GM12801 (cell line): ENCODE measurements at regions not wholly inside any gene's neighbourhood (a gene's known extent, or its start where the extent isn't known, plus 50 kb on each side); places are given as distances from the start of the nearest gene placed in this dataset.

Source experiments
- TF ChIP-seq, protein P1 (sequence below): IDR thresholded peaks from one replicate; pipeline ENCODE4 v1.5.1; 2011; ENCODE audit warnings: control low read depth; ENCODE audit not compliant: insufficient read length; ENCODE audit errors: extremely low read depth

DNA sequence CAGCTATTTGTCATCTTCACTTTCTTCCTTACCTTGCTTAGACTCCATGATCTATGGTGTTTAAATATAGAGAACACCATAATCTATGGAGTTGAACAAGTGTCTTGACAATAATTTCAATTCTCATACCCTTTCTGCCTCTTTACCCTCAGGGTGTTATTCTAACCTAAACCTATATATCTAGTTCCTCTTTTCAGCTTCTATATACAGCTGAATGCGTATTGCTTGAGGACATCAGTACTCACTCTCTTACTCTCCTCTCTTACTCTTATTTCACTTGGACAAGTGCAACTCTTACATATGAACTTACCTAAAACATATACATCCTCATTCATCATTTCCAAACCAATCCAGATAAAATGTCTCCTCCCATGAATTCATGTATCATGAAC lies 187.1 kb downstream of the RAP2B start:
- TF ChIP-seq, protein P1, sequence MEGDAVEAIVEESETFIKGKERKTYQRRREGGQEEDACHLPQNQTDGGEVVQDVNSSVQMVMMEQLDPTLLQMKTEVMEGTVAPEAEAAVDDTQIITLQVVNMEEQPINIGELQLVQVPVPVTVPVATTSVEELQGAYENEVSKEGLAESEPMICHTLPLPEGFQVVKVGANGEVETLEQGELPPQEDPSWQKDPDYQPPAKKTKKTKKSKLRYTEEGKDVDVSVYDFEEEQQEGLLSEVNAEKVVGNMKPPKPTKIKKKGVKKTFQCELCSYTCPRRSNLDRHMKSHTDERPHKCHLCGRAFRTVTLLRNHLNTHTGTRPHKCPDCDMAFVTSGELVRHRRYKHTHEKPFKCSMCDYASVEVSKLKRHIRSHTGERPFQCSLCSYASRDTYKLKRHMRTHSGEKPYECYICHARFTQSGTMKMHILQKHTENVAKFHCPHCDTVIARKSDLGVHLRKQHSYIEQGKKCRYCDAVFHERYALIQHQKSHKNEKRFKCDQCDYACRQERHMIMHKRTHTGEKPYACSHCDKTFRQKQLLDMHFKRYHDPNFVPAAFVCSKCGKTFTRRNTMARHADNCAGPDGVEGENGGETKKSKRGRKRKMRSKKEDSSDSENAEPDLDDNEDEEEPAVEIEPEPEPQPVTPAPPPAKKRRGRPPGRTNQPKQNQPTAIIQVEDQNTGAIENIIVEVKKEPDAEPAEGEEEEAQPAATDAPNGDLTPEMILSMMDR: no peak

DNA sequence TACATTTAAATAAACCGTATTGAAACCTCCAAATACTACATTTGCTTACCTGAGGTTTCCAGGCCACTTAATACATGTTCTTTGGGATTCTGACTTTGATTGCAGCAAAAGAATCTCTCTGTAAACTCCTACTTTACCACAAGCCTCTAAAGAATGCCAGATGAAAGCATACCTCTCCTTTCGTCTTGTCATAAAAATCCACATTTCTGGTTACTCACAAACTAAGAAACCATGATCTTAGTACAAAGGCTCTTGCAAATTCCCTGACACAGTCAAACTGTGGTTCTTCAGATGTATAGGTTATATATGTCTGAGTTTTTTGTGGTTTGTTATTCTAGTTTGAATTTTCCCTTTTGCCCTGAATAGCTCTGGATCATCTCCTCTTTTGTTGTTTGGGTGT lies 188.4 kb downstream of the RAP2B start:
- TF ChIP-seq, protein P1: no peak

GRCh38 chr3:153354641-153355040 lies 192.6 kb downstream of the RAP2B start:
- TF ChIP-seq, protein P1: no peak

- TF ChIP-seq, protein P1: no peak
Observed at GRCh38 chr3:153355559-153355958, 193.5 kb downstream of the RAP2B start.

DNA sequence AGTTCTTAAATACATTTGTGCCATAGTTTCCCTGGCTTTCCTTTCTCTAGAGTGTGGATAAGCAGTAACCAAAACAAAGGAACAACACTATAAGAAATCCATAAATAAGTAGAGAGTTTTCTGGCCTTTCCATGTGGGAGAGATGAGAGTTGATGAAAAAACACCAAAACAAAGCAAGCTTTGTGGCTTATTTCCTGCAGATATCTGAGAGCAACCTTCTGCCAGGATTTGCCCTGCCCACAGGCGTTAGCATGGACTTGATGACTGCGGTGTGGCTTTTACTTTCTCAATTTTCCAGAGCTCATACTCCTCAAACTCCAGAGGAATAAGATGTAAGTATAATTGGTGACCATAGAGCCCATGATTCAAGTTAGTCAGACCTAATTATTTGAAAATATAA lies 194.9 kb downstream of the RAP2B start:
- TF ChIP-seq, protein P1: no peak

- TF ChIP-seq, protein P1: no peak
Observed at GRCh38 chr3:153357436-153357835, 195.4 kb downstream of the RAP2B start.

DNA sequence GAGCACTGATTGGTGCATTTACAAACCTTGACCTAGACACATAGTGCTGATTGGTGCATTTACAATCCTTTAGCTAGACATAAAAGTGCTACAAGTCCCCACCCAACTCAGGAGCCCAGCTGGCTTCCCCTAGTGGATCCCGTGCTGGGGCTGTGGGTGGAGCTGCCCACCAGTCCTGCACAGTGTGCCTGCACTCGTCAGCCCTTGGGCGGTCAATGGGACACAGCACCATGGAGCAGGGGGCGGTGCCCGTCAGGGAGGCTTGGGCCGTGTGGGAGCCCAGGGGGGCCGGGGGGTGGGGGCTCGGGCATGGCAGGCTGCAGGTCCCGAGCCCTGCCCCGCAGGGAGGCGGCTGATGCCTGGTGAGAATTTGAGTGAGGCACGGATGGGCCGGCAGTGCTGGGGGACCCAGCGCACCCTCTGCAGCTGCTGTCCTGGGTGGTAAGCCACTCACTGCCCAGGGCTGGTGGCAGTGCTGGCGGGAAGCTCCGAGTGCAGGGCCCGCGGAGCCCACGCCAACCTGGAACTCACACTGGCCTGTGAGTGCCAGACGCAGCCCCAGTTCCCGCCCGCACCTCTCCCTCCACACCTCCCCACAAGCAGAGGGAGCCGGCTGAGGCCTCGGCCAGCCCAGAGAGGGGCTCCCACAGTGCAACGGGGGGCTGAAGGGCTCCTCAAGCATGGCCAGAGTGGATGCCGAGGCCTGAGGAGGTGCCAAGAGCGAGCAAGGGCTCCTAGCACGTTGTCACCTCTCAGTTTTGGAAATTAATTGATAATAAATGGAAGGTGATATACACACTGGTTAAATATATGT lies 207.7 kb downstream of the RAP2B start:
- TF ChIP-seq, protein P1: no peak
